Panc1 (cell line): ENCODE measurements at regions not wholly inside any gene's neighbourhood (a gene's known extent, or its start where the extent isn't known, plus 50 kb on each side); places are given as distances from the start of the nearest gene placed in this dataset.

Source experiments
- ATAC-seq: fragments of 200-7000 bp; cut with Tn5 transposase; 2 replicates; pipeline ENCODE4 v1.9.1; 2020; ENCODE audit warnings: mild to moderate bottlenecking, moderate library complexity
- BruUV-seq: library from RNA; stranded (reverse); fragments of 400-500 nt; replicated peaks from 2 replicates; lab custom pipeline; 2021; lab: Mats Ljungman, UMichigan
- CTCF ChIA-PET: fragments of 300-600 bp; sonication (Branson Sonifier 250); formaldehyde crosslinking; loops from one replicate; lab custom pipeline; 2022; ENCODE audit warnings: antibody characterized with exemption; lab: Charles Lee
- POLR2A ChIA-PET: fragments of 300-600 bp; sonication (Branson Sonifier 250); formaldehyde crosslinking; loops from one replicate; lab custom pipeline; 2022; ENCODE audit warnings: antibody characterized with exemption; lab: Charles Lee
- DNase-seq: peaks from one replicate; pipeline ENCODE4 v3.0.0-alpha.2; 2010; ENCODE audit warnings: low read depth, low spot score
- H3K27ac ChIP-seq: 2 replicates; pipeline ENCODE4 v1.5.1; 2011; ENCODE audit warnings: mild to moderate bottlenecking, low read length, inconsistent platforms
- H3K27me3 ChIP-seq: fragments of 200-500 bp; sonication (Bioruptor generic); 2 replicates; pipeline ENCODE4 v1.6.0; 2014; ENCODE audit warnings: low read length, inconsistent platforms; ENCODE audit not compliant: control insufficient read depth, insufficient read depth
- H3K36me3 ChIP-seq: fragments of 200-500 bp; sonication (Bioruptor generic); 2 replicates; pipeline ENCODE4 v1.5.1; 2014; ENCODE audit warnings: inconsistent platforms, mild to moderate bottlenecking, low read length, moderate library complexity; ENCODE audit not compliant: control insufficient read depth, insufficient read depth
- H3K4me1 ChIP-seq: 2 replicates; pipeline ENCODE4 v1.5.1; 2011; ENCODE audit warnings: inconsistent platforms, mild to moderate bottlenecking, low read length, moderate library complexity; ENCODE audit not compliant: control insufficient read depth, insufficient read depth
- H3K4me3 ChIP-seq, 2 experiments: 2 replicates each; pipeline ENCODE4 v1.5.1; 2011 to 2012; ENCODE audit warnings: low read depth in 2 of 2, low read length in 2 of 2, mild to moderate bottlenecking in 2 of 2, inconsistent platforms in 1 of 2, moderate library complexity in 1 of 2
- H3K9me3 ChIP-seq: fragments of 200-500 bp; sonication (Bioruptor generic); 2 replicates; pipeline ENCODE4 v1.5.1; 2014; ENCODE audit warnings: low read depth, mild to moderate bottlenecking, inconsistent platforms, low read length, moderate library complexity; ENCODE audit not compliant: control insufficient read depth, insufficient read depth
- POLR2AphosphoS5 ChIP-seq: IDR thresholded peaks from 2 replicates; pipeline ENCODE4 v1.6.1; 2012; ENCODE audit warnings: mild to moderate bottlenecking, low read depth, low read length, moderate library complexity
- SIN3A ChIP-seq: IDR thresholded peaks from 2 replicates; pipeline ENCODE4 v1.6.1; 2012; ENCODE audit warnings: low read depth, mild to moderate bottlenecking, low read length, moderate library complexity, borderline replicate concordance; ENCODE audit not compliant: insufficient read depth
- TCF7L2 ChIP-seq: IDR thresholded peaks from 2 replicates; pipeline ENCODE4 v1.6.1; 2011; ENCODE audit warnings: mild to moderate bottlenecking, low read depth, low read length, inconsistent platforms
- in situ Hi-C: cut with HindIII; loops from 2 replicates; pipeline ENCODE4 v1.10.0; 2016; ENCODE audit warnings: low sequenced_read_pairs, low pct_unique_long_range_greater_than_20kb
- intact Hi-C: fragments of 100-400 bp; cut with micrococcal nuclease; formaldehyde crosslinking; loops from one replicate; pipeline ENCODE4 v1.10.0; 2022; ENCODE audit not compliant: unreplicated experiment
- TF ChIP-seq, protein P1 (sequence below): fragments of 450-650 bp; IDR thresholded peaks from 2 replicates; pipeline ENCODE4 v1.5.1; 2017; ENCODE audit warnings: mild to moderate bottlenecking
- TF ChIP-seq, protein P2 (sequence below), 2 experiments: IDR thresholded peaks; 2 replicates each; pipeline ENCODE4 v1.6.1; 2011 to 2012; ENCODE audit warnings: low read depth in 2 of 2, control low read depth in 1 of 2, low read length in 1 of 2, mild to moderate bottlenecking in 1 of 2, moderate library complexity in 1 of 2; ENCODE audit not compliant: insufficient read depth in 1 of 2

DNA sequence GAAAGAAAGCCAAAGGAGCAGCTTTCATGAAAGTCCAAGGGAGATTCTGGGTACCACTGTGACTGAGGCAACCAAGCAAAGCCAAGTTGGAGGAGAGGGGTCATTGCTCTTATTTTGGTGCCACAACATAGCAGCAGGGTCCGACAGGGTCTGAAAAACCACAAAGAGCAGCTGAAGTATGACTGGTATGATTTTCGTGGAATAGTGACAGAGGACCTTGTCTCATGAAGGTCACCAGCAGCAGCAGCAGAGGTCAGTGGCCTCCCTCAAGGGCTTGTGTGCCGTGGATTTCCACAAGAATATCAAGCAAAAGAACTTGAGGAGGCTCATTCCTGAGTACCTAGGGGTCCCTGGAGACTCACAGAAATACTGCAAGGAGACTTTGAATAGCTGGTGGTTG, 160.9 kb upstream of the SYT6 start:
- Histone ChIP-seq H3K4me3 (no peak overlapping the region), H3K4me1 (no peaks in the 10 kb centered on the region), H3K27me3 (no peaks in the 10 kb centered on the region), H3K36me3 (no peaks in the 10 kb centered on the region), H3K9me3 (no peaks in the 10 kb centered on the region), H3K27ac (no peak overlapping the region)
- no peak for TF ChIP-seq TCF7L2
- ChIA-PET POLR2A (no interaction called here), CTCF (no interaction called here)
- DNase-seq (no peak), ATAC-seq (no peak)
- in situ Hi-C loops (no loop called here), intact Hi-C loops (no loop called here)
- BruUV-seq: no TSS peak

DNA sequence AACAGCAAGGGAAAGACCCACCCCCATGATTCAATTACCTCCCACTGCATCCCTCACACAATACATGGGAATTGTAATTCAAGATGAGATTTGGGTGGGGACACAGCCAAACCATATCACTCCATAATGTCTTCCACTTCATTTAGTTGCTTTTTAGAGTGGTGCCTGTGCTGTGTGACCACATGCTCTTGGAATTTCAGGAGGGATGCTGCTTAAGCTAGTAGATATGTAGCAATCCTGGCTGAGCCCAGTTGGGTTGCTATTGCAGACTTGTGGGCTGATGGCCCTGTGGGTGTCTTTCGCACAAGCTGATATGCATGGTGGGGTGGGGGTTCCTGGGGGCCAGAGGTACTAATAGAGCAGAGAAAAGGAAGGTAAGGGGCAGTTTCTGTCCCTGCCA, 160.4 kb upstream of the SYT6 start:
- Histone ChIP-seq H3K9me3 (no peaks in the 10 kb centered on the region), H3K4me3 (no peak overlapping the region), H3K36me3 (no peaks in the 10 kb centered on the region), H3K27ac (no peak overlapping the region), H3K4me1 (no peaks in the 10 kb centered on the region), H3K27me3 (no peaks in the 10 kb centered on the region)
- in situ Hi-C loops (no loop called here), intact Hi-C loops (no loop called here)
- ATAC-seq: no peak
- TF ChIP-seq, protein P1, sequence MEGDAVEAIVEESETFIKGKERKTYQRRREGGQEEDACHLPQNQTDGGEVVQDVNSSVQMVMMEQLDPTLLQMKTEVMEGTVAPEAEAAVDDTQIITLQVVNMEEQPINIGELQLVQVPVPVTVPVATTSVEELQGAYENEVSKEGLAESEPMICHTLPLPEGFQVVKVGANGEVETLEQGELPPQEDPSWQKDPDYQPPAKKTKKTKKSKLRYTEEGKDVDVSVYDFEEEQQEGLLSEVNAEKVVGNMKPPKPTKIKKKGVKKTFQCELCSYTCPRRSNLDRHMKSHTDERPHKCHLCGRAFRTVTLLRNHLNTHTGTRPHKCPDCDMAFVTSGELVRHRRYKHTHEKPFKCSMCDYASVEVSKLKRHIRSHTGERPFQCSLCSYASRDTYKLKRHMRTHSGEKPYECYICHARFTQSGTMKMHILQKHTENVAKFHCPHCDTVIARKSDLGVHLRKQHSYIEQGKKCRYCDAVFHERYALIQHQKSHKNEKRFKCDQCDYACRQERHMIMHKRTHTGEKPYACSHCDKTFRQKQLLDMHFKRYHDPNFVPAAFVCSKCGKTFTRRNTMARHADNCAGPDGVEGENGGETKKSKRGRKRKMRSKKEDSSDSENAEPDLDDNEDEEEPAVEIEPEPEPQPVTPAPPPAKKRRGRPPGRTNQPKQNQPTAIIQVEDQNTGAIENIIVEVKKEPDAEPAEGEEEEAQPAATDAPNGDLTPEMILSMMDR: no peak
- TF ChIP-seq TCF7L2: no peak
- TF ChIP-seq POLR2AphosphoS5: no peak
- TF ChIP-seq, protein P2, sequence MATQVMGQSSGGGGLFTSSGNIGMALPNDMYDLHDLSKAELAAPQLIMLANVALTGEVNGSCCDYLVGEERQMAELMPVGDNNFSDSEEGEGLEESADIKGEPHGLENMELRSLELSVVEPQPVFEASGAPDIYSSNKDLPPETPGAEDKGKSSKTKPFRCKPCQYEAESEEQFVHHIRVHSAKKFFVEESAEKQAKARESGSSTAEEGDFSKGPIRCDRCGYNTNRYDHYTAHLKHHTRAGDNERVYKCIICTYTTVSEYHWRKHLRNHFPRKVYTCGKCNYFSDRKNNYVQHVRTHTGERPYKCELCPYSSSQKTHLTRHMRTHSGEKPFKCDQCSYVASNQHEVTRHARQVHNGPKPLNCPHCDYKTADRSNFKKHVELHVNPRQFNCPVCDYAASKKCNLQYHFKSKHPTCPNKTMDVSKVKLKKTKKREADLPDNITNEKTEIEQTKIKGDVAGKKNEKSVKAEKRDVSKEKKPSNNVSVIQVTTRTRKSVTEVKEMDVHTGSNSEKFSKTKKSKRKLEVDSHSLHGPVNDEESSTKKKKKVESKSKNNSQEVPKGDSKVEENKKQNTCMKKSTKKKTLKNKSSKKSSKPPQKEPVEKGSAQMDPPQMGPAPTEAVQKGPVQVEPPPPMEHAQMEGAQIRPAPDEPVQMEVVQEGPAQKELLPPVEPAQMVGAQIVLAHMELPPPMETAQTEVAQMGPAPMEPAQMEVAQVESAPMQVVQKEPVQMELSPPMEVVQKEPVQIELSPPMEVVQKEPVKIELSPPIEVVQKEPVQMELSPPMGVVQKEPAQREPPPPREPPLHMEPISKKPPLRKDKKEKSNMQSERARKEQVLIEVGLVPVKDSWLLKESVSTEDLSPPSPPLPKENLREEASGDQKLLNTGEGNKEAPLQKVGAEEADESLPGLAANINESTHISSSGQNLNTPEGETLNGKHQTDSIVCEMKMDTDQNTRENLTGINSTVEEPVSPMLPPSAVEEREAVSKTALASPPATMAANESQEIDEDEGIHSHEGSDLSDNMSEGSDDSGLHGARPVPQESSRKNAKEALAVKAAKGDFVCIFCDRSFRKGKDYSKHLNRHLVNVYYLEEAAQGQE (IDR thresholded peaks at IDR 0.05; ENCODE audit: insufficient read depth in 1 of 2, low read depth in 2 of 2, low read length in 1 of 2): no peak
- TF ChIP-seq SIN3A: no peak
- no peak for DNase-seq
- no TSS peak for BruUV-seq
- ChIA-PET POLR2A (no interaction called here), CTCF (no interaction called here)

GRCh38 chr1:114310695-114311271, 157.1 kb upstream of the SYT6 start:
- ATAC-seq (no peak), DNase-seq (no peak)
- no TSS peak for BruUV-seq
- CTCF ChIA-PET: no interaction called here
- intact Hi-C loops (no loop called here), in situ Hi-C loops (no loop called here)
- no peaks in the 10 kb centered on the region for H3K9me3 ChIP-seq
- H3K36me3 ChIP-seq: no peaks in the 10 kb centered on the region
- H3K4me1 ChIP-seq: no peaks in the 10 kb centered on the region
- H3K27me3 ChIP-seq: no peaks in the 10 kb centered on the region
- H3K4me3 ChIP-seq: no peak overlapping the region
- TF ChIP-seq POLR2AphosphoS5 (no peak), SIN3A (no peak), TCF7L2 (no peak)
- TF ChIP-seq, protein P1: no peak
- TF ChIP-seq, protein P2 (IDR thresholded peaks at IDR 0.05; ENCODE audit: insufficient read depth in 1 of 2, low read depth in 2 of 2, low read length in 1 of 2): no peak
- H3K27ac ChIP-seq: no peak overlapping the region
- POLR2A ChIA-PET: no interaction called here
